ENCODE measurements at regions not wholly inside any gene's neighbourhood (a gene's known extent, or its start where the extent isn't known, plus 50 kb on each side); places are given as distances from the start of the nearest gene placed in this dataset.

- no peak for DNase-seq
These were observed 226.7 kb downstream of the BRD1 start for GRCh38 chr22:49600891-49601431.

DNA sequence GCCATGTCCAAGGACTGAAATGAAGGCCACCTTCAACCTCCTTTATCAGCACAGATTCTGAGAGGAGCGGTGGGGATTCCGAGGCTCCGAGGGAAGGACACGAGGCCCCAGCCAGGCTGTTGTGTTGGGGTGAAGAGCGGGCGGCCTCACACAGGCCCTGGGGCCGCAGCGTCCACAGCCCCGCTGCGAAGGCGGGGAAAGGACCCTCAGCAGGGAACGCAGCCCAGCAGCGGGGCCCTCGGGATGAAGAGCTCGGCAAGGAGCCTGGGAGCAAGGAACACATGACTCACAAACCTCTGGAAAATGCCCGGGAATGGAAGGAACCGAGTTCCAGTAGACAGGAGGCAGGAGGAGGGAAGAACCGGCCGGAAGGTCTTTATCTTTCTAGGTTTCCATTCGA, 227.2 kb downstream of the BRD1 start:
- DNase-seq: no peak

DNA sequence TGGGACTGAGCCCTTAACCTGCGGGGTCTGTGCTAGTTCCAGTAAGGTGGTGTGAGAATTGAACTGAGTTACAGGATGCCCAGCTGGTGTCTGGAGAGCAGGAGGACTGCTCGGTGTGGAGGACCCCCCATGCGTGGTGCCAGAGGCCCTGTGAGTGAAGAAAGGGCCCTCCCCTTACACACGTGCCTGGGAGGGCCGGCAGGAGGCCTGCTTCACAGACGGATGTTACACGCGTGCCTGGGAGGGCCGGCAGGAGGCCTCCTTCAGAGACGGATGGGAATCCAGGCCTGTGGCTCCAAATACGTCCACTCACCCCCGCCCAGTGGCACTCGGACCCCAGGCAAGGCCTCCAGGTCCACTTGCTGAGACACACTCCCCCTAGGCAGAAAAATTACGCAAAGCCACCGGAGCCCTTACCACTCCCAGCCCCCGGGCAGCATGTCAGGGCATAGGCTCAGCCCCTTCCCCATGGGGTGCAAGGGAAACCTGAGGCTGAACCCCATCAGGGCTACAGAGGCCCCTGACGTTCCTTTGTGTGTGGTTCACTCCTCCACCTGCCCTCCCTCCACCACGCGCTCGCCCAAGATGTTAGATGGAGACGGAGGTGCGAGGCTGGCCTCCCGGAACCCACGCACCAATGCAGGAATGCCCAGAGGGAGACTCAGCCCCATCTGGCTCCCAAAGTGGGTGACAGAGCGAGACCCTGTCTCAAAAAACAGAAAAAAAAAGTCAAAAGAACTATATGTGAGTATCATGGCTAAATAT, 227.8 kb downstream of the BRD1 start:
- DNase-seq: no peak

GRCh38 chr22:49599039-49599438, 228.6 kb downstream of the BRD1 start:
- peak; percentile 20 for DNase-seq

DNA sequence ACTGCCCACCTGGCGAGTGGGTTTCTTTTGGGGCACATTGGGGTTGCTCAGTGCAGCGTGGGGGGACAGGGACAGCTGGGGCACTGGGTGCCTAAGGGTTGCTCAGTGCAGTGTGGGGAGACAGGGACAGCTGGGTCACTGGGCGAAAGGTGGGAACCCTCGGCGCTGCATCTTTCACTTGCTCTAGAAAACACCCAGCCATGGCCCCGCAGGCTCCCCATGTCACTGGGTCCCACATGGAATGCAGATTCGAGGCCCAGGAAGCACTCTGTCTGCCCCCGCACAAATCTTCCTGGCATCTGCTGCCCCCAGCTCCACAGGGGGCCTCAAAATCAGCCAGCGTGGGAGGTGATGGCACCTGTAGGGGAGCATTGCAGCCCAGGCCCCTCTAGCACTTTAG, 229.3 kb downstream of the BRD1 start:
- DNase-seq: no peak

GRCh38 chr22:49597428-49598039, 230.1 kb downstream of the BRD1 start:
- DNase-seq: no peak

GRCh38 chr22:49595465-49596078, 232.1 kb downstream of the BRD1 start:
- no peak for DNase-seq

DNA sequence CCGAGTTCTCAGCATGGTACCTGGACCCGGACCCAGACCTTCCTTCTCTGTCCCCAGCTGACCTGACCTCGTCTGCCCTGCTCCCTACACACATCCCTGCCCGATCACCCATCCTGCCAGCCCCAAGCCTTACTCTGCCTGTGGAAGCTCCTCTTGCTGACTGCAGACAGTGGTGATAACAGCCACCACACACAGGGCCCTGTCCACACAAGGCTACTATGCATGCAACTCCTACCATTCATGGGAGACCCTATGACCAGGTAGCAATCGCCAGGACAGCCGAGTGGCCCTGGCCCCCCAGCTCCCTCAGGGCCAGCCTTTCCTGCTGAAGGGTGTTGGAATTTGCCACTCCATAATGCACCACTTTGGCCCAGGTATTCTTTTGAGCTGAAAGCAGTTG, 233.6 kb downstream of the BRD1 start:
- DNase-seq: no peak

DNA sequence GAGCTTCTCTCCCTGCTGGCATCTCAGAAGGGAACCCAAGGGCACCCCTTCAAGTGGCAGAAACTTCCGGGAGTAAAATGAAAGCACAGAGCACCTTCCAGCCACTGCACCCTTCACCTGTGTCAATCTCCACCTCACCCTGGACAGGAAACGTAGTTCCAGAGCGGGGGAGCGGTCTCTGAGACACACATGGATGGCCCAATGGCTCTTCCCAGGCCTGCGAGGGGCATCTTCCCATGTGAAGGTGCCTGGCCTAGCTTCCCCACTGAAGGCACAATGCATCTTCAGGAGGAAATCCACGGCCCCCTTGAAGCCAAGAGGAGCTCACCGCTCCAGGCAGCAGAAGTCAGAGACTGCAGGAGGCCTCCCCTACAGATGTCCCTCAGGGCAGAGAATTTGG, 234.2 kb downstream of the BRD1 start:
- DNase-seq: no peak

DNA sequence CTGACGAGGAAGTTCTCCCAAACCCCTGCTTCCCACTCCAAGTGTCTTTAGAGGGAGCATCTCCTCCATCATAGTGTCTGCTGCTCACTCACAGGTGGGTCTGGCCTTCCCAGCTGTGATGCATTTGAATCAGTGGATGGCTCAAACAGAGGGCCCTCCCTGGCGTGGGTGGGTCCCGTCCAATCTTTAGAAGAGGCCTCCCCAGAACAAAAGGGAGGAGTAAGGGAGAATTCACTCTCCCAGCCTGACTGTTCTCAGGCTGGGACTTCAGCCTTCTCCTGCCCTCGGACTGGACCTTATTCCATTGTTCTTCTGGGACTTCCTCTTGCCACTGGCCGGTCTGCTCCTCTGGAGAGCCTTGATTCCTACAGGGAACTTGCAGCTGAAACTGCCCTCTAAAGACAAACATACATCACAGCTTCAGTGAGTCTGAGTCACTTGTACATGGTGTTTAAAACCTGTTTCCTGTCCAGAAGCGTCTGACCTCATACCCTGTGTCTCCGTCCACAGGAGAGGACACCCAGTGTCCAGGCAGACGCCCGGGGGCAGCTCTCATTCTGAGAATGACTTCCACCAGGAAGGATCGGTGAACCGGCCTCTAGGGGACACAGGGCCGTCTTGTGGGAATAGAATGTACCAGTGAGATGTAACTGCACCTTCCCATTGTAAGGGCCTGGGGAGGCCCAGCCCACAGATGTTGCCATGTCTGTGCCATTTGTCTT, 234.7 kb downstream of the BRD1 start:
- no peak for DNase-seq

- DNase-seq: no peak
These were observed 236.7 kb downstream of the BRD1 start for GRCh38 chr22:49590851-49591445.

DNA sequence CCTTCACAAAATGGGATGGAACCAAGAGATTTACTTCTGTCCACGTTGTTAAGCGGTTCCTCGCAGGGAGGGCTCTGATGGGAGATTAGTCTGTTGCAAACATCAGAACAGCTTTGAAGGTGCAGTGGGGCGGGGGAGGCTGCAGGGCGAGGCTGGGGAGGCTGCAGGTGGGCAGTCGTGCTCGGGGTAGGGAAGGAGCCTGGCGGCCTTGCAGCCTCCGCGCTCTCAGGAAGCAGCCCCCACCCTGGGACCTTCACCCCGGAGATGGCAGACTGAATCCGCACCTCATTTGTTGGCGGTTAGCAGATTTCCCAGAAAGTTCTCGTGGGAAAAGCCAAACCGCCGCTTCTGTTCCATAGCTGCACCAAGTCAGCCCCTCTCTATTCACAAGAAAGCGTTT, 237.3 kb downstream of the BRD1 start:
- DNase-seq: no peak

DNA sequence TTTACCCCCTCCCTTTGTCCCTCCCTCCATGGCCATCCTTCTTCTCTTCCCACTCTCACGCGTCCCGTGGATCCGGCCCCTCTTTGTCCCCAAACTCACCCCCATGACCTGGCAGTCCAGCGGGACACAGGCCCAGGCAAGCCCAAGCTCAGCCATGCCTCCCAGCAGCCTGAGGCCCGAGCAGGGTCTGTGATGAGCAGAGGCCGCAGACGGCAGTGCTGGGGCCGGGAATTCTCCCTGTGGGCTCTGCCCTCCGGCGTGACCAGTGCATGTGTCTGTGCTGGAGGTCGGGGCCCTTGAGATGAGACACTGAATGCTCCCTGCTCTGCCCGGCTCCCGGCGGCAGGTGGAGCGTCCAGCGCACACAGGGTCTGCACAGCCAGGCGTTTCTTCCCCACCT, 237.9 kb downstream of the BRD1 start:
- DNase-seq: no peak

DNA sequence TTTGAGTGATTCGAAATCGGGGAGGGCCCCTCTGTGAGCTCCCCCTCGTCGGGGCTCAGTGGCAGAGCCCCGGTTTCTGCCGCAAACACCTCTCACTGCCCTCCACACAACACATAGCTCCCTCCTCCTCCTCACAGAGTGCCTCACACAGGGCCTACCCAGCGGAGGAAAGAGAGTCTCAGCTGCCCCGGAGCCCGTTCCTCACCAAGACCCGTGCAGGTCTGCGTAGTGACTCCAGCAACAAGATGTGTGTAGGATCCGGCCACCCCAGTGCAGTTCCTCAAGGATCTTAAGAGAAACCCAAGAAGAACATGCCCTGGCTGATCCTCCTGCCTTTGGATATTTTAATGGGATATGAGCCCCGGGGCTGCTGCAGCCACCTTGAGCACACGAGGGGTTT, 238.4 kb downstream of the BRD1 start:
- DNase-seq: no peak

- no peak for DNase-seq
These were observed 238.9 kb downstream of the BRD1 start for GRCh38 chr22:49588739-49589138.

DNA sequence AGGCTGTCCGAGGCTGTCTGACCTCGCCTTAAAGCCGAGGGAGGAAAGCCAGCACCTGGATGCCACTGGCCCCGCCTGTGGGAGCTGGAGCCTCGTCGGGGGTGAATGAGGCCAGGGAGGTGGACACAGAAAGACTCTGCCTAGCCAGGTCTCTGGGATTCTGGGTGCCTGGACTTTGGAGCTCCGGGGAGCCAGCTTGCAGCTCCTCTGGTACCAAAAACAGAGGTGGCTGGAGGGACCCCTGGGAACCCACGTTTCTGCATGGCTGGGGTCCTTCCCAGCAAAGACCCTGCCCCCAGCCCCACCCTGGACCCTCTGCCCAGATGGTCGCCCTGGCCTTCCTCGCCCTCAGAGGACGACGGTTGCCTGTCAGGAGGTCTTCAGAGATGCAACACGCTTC, 239.7 kb downstream of the BRD1 start:
- no peak for DNase-seq

GRCh38 chr22:49587421-49587820, 240.3 kb downstream of the BRD1 start:
- no peak for DNase-seq

- DNase-seq: no peak
These were observed 240.8 kb downstream of the BRD1 start for GRCh38 chr22:49586873-49587272.

DNA sequence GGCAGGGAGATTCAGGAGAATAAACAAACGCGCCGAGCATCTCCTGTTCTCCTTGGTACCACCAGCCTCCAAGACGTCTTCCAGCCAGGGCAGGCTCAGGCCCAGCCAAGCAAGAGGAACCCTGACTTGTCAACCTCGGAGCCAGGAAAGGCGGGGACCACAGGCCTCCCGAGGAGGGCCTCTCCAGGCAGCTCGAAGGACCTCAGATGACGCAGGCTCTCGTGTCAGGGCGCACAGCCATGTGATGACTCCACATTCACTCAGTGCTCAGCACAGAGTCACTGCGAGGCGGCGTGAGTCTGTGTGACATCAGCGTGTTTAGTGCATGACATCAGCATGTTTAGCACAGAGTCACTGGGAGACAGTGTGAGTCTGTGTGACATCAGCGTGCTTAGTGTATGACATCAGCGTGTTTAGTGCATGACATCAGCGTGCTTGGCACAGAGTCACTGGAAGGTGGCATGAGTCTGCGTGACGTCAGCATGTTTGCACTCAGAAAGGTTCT, 241.4 kb downstream of the BRD1 start:
- no peak for DNase-seq

DNA sequence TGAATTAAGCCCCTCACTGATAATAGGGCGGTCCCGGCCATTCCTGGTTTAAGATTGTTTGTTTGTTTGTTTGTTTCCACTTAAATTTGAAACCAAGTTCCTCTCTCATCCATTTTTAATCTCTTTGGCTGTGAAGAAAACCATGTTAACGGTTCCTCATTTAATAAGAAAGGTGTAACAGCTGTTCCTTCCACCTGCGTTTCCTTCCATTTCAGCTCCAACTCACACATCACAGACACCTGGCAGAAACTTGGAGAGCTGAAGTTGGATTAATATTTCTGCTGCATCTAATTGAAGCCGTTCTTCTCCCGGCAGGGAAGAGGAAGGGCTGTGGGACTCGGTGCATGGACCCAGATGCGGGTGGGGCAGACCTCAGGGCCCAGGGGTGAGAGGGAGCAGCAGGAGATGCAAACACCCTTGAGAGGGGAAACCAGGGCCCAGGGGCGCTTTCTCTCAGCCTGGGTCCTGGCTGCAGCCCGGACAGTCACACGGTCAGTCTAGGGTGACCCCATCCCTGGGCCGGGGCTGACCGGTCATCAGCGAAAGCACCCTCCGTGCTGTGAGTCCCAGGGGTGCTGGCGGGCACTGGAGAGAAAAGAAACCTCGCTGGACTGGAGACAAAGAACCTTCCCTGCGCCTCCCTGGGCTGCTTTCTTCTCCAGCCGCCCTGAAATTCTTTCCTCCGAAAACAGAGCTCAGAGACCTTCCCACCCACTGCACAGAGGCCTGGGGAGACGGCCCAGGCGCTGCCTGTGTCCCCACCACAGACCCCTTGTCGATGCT, 242.0 kb downstream of the BRD1 start:
- no peak for DNase-seq

GRCh38 chr22:49583886-49584505, 243.7 kb downstream of the BRD1 start:
- DNase-seq: no peak

DNA sequence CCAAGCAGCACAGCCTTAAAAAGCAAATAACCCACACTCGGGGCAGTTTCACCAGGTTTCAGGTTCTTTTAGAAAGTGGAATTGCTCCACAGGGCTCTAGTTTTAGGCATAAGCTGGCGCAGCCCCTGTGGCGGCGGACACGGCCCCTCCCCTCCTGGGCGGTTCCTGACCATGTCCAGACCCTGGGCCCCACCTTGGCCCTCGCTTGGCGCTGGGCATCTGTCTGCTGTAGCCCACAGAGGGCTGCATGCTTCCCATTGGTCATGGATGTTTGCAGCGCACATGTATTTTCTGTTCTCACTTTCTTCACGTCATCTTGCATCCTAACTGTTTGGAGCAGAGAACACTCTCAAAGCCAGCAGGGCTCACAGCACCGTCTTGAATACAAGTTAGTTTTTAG, 244.3 kb downstream of the BRD1 start:
- DNase-seq: no peak

Data from inflammatory macrophage treated with lipopolysaccharide for 4 hours (primary cell).